Endothelial cell of umbilical vein (primary cell): ENCODE measurements at regions not wholly inside any gene's neighbourhood (a gene's known extent, or its start where the extent isn't known, plus 50 kb on each side); places are given as distances from the start of the nearest gene placed in this dataset.

Source experiments
- POLR2A ChIP-seq: IDR thresholded peaks from 2 replicates; pipeline ENCODE4 v1.6.1; 2012; ENCODE audit warnings: low read depth, mild to moderate bottlenecking, control low read depth, low read length
- POLR2AphosphoS5 ChIP-seq: IDR thresholded peaks from 2 replicates; pipeline ENCODE4 v1.6.1; 2012; ENCODE audit warnings: low read depth, mild to moderate bottlenecking, control low read depth, low read length, moderate library complexity; ENCODE audit not compliant: insufficient read depth
- TF ChIP-seq, protein P1 (sequence below), 2 donors: IDR thresholded peaks; 1 replicate in 1 of 2; 2 replicates in 1 of 2; pipeline ENCODE4 v1.5.1; 2011; ENCODE audit warnings: low read length in 2 of 2, mild to moderate bottlenecking in 2 of 2, moderate library complexity in 2 of 2, control low read depth in 1 of 2, inconsistent platforms in 1 of 2, low read depth in 1 of 2; ENCODE audit not compliant: insufficient read depth in 1 of 2; ENCODE audit errors: extremely low read depth in 1 of 2

DNA sequence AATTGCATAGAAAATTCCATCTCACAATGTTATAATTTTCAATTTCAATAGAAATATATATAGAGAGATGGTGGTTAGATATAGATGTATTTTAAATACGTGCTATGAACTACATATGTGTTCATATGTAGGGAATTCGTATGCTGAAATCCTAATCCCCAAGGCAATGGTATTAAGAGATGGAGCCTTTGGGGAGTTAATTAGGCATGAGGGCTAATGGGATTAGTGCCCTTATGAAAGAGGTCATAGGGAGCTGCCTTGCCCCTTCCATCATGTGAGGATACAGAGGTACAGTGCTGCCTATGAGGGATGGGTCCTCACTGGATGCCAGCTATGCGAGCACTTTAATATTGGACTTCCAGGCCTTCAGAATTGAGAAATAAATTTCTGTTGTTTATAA lies 79.6 kb upstream of the CCDC54 start:
- TF ChIP-seq, protein P1, sequence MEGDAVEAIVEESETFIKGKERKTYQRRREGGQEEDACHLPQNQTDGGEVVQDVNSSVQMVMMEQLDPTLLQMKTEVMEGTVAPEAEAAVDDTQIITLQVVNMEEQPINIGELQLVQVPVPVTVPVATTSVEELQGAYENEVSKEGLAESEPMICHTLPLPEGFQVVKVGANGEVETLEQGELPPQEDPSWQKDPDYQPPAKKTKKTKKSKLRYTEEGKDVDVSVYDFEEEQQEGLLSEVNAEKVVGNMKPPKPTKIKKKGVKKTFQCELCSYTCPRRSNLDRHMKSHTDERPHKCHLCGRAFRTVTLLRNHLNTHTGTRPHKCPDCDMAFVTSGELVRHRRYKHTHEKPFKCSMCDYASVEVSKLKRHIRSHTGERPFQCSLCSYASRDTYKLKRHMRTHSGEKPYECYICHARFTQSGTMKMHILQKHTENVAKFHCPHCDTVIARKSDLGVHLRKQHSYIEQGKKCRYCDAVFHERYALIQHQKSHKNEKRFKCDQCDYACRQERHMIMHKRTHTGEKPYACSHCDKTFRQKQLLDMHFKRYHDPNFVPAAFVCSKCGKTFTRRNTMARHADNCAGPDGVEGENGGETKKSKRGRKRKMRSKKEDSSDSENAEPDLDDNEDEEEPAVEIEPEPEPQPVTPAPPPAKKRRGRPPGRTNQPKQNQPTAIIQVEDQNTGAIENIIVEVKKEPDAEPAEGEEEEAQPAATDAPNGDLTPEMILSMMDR (IDR thresholded peaks at IDR 0.05; ENCODE audit: extremely low read depth in 1 of 2, insufficient read depth in 1 of 2, low read depth in 1 of 2, low read length in 2 of 2): no peak
- no peak for TF ChIP-seq POLR2A
- no peak for TF ChIP-seq POLR2AphosphoS5
